Thyroid gland (tissue), 4 donors: ENCODE measurements at regions not wholly inside any gene's neighbourhood (a gene's known extent, or its start where the extent isn't known, plus 50 kb on each side); places are given as distances from the start of the nearest gene placed in this dataset.

Experiments
- CTCF ChIP-seq, 6 experiments: fragments of 200-600 bp in 3 of 6; fragments of 450-650 bp in 3 of 6; sonication (generic) in 3 of 6; IDR thresholded peaks; one replicate each; pipeline ENCODE4 v1.5.1; 2016 to 2019; ENCODE audit warnings: antibody characterized with exemption in 6 of 6, mild to moderate bottlenecking in 2 of 6, inconsistent platforms in 1 of 6, moderate library complexity in 1 of 6
- POLR2A ChIP-seq, 2 donors: fragments of 450-650 bp; IDR thresholded peaks; one replicate each; pipeline ENCODE4 v1.6.1; 2017; ENCODE audit warnings: antibody characterized with exemption in 2 of 2, mild to moderate bottlenecking in 2 of 2, moderate library complexity in 1 of 2

- no peak for TF ChIP-seq POLR2A (IDR thresholded peaks at IDR 0.05)
- TF ChIP-seq CTCF (IDR thresholded peaks at IDR 0.05), result no peak
Observed at GRCh38 chr6:67689329-67689728, 945.8 kb upstream of the ADGRB3 start.
